GM03348 (cell line): ENCODE measurements at regions not wholly inside any gene's neighbourhood (a gene's known extent, or its start where the extent isn't known, plus 50 kb on each side); places are given as distances from the start of the nearest gene placed in this dataset.

Experiments used
- DNase-seq: peaks from one replicate; pipeline ENCODE4 v3.0.0; 2012; ENCODE audit warnings: low spot score

DNA sequence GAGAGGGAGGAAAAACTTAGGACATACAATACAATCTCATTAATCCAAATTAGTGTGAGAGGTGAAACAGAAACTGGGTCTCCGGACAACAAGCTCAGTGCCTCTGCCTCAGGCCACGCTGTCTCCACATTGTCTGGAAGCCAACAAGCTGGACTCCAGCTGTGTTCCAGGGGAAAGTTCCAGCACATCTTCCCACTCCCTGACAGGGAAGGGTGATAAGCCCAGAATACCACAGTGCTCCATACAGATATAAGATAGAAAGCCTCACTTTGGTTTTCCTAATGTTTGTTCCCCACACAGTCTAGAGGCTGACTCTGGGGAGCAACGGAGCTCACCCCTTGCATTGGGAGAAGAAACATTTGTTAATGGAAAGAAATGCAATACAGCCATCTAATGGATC lies 117.1 kb upstream of the SPTLC3 start:
- no peak for DNase-seq

DNA sequence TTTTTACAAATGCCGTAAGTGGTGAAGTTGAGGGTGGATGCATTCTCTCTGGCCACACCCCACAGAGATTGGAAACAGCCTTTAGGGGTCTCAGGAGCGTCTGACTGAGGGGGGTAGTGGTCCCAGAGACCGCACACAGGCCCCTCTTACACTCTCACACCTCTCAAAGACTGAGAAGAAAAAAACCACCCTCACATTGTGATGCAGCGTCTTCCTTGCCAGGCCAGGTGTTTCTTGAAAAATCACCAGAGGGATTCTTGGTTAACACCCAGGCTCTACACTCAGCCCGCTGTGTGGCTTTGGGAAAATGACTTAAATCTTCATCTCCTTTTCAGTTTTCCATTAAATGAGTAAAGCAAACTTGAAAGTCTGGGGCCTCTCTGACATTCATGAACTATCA lies 115.8 kb upstream of the SPTLC3 start:
- DNase-seq: no peak

DNA sequence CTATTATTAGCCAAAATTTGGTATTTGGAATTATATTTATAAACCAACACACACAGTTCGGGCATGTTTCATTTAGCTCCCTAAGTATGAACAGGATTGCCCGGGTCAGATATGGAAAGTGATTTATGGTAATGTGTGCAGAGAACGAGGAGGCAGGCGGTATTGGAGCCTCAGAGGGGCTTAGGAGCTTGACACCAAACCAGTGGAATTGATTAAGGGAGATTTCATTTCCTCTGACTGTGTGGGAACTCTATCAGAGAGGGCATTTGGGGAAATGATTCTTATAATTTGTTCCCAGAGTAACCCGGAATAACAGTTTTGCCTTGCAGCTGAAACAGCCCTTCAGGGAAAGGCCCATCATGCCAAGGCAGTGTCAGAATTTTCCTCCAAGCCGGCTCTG lies 115.1 kb upstream of the SPTLC3 start:
- no peak for DNase-seq

- DNase-seq: no peak
Observed at GRCh38 chr20:12894089-12894488, 114.7 kb upstream of the SPTLC3 start.

DNA sequence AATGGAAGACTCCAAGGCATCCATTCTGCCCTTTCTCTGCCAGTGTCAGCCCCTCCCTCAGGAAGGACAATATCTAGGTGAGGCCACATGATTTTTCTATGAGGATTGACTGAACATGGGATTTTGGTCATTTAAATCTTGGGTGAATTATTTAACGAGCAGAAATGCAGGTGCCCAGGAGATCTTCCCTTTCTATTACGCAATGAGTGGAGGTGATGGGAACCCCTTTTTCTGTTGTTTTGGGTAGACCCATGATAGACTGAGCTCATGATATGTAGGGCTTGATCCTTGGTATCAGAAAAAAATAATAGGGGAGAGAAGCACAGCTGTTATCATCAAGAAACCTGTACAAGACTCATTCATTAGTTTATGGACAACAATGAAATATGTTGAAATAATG lies 112.6 kb upstream of the SPTLC3 start:
- DNase-seq: no peak

GRCh38 chr20:12902992-12903391 lies 105.8 kb upstream of the SPTLC3 start:
- no peak for DNase-seq

DNA sequence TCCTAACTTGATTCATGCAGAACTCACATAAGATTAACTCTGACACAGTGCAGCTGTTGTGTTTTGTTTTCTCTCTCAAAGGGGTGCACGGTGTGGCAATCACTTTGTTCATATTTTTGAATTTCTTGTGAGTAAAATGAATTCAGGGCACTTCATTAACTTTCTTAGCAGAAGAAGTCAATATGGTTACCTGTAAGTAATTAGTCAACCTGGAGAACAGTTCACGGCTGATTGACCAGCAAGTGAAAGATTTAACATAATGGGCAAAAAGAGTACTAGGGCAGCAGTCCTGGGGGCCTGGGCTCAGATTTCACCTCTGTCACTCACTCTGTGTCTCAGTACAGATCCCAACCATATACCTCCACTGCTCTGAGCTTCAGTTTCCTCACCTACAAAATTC lies 102.4 kb upstream of the SPTLC3 start:
- DNase-seq: no peak

- DNase-seq: no peak
Observed at GRCh38 chr20:12911372-12911771, 97.4 kb upstream of the SPTLC3 start.

DNA sequence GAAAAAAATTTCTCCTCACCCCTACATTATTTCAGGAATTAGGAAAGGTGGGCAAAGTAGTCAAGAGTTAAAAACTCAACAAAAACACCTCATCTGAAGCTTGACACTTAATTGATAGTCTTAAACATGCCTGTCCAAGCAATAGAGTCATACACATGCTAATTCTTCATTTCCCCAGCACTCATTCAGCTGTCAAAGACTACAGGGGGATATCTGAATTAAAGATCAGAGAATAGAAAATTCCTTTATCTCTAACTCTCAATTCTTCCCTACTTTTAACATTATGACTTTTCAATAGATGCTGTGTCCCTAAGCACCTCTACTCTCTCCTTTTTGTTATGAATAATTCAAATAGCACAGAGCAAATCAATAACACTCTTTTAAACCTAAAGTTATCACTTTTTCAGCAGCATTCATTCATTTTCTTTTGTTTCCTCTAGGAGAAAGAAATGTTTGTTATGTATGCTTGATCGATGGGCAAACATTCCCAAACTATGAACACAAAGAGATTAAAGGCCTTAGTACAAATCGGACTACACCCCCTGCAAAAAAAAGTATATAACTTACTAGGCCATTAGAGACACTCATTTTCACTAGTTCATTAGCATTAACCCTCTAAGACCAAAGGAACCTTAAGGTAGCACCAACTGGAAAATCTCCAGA lies 94.9 kb upstream of the SPTLC3 start:
- no peak for DNase-seq

DNA sequence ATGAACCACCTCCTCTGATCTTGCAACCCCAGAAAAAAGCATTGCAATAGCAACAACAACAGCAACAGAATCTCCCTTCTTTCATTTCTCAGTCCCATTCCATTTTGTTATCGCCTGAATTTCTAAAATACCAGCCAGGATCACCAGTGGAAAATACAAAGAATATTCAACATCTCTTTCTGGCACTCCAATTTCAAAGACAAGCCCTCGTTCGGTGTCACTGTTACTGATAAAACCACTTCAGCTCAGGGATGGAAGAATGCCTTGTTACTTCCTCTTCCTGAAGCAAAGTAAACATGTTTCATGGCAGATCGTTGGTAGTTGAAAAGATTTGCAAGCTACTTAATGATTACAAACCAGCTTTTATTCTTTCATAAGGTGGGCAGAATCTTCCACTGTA lies 94.0 kb upstream of the SPTLC3 start:
- DNase-seq: no peak

DNA sequence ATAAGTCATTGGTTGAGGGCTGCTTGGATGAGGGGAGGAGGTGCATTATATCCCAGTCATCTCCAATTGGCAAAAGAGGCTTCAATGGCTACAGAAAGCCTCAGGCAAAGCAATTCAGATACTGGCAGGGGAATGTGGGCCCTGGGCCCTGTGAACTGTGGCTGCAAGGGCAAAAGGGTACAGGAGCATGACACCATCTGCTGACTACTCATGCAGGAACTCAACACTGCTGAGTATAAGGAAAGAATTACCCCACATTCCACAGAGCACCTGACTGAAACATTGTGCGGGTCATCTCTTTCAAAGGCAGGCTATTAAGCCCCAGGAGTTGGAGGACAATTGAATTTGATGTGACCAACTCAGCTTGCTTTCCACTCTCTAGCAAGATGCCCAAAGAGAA lies 92.1 kb upstream of the SPTLC3 start:
- no peak for DNase-seq

- DNase-seq: no peak
Observed at GRCh38 chr20:12924126-12924525, 84.6 kb upstream of the SPTLC3 start.

- DNase-seq: peak; percentile 82
Observed at GRCh38 chr20:12925210-12925755, 83.5 kb upstream of the SPTLC3 start.

- no peak for DNase-seq
Observed at GRCh38 chr20:12925863-12926793, 82.6 kb upstream of the SPTLC3 start.

GRCh38 chr20:12927489-12927888 lies 81.3 kb upstream of the SPTLC3 start:
- DNase-seq: no peak

GRCh38 chr20:12928358-12928754 lies 80.4 kb upstream of the SPTLC3 start:
- no peak for DNase-seq

GRCh38 chr20:12928755-12929401 lies 79.9 kb upstream of the SPTLC3 start:
- DNase-seq: peak; percentile 47

- DNase-seq: no peak
Observed at GRCh38 chr20:12936020-12936419, 72.8 kb upstream of the SPTLC3 start.

- no peak for DNase-seq
Observed at GRCh38 chr20:12936524-12936923, 72.2 kb upstream of the SPTLC3 start.

DNA sequence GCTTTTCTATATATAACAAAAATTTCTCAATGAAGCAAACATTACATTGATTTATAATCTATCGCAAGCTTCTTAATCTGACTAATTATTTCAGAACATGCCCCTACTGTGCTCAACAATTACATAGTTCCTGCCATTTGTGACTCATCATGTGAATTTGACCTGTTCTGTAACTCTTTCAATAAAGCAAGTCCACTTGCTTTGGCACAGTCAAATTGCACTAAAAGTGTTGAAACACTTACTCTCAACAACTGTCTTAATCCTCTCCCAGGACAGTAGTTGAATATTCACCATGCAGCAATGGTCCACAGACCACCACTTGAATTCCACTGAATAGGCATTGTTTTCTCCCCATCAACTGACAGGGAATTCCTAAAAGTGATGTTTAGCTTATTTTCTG lies 67.7 kb upstream of the SPTLC3 start:
- no peak for DNase-seq

DNA sequence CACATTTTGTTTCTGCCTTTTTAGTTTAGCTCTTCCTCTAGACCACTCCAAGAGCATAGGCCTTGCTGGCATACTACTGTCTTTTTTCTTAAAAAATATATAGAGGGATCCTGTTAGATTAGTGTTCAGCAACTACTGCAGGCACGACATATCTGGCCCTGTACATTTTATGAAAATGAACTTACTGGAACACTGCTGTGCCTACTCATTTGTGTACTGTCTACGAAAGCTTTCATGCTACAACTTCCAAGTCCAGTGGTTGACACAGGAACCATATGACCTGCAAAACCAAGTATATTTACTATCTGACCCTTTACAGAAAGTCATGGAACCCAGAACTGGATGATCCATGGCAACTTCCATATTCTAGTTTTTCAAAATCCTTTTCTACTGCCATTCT lies 66.6 kb upstream of the SPTLC3 start:
- DNase-seq: no peak

DNA sequence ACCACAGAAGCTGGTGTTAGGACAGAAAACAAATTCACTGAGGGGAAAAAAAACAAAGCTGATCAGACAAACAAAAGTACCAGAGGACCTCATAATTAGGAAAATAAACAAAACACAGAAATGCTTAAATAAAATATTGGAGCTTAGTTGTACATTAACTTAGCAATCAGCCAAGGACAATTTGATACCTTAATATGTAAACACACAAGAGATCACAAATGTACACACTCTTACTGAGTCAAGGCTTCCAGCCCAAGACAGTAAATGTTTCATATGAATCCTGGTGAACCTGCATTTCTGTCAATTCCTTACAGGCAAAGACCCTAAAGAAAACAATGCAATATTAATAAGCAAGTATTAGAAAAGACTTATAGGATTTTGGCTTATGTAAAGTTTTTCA lies 62.0 kb upstream of the SPTLC3 start:
- DNase-seq: no peak

DNA sequence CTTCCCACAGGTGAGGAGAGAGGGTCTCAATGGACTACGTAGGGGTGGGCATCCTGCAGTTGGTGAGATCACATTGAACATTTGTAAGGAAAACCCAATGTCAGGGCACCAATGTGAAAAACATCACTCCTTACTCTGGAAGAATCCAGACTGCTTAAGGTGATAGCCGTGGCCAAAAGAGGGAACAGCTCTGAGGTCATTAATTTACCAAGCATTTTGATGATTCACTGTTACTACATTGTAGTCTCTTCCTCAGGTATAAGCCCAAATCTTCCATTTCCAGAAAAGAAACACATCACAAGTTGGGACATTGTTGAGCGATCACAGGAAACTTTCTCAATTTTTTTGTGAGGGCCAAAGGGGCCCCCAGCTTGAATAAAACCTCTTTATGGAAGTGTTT lies 61.1 kb upstream of the SPTLC3 start:
- no peak for DNase-seq
